SKM-1 treated with dmso at 0.1 percent for 144 hours (cell line): ENCODE measurements at regions not wholly inside any gene's neighbourhood (a gene's known extent, or its start where the extent isn't known, plus 50 kb on each side); places are given as distances from the start of the nearest gene placed in this dataset.
"Not testable (repeated sequence)": the region's sequence is repeated elsewhere in the genome, so short reads cannot be mapped to it uniquely, and the experiment has no call there.

Experiments
- DNase-seq: peaks from one replicate; lab custom pipeline; 2025; ENCODE audit not compliant: unreplicated experiment; lab: John Stamatoyannopoulos, UW

DNA sequence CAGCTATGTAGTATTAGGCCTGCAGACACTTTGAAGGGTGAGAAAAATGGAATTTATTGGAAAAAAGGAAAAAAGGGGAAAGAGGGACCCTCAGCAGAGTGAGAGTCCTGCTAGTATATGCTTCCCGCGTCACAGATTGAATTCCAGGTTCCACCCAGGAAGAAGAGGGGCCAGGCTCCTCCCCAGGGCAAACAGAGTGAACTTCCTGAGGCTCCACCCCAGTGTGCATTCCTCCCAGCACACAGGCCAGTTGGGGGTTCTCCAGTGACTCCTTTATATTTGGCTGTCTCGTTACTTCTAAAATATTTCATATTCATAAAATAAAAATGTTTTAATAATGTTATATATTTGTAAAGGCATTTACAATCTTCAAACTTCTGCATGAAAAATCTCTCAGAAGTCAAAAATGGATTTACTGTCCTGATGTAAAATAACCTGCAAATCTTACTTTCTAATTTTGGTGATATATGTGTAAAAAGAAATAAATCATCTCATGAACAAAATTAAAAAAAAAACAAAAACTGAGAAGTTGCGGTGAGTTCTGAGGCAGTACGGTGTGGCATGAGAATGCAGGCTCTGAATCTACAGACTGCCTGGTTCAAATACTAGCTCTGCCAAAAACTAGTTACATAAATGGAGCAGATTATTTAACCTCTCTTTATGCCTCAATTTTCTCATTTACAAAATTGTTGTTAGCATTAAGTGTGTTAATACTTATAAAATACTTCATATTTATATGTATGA lies 175.8 kb upstream of the P2RY1 start:
- DNase-seq: no peak

DNA sequence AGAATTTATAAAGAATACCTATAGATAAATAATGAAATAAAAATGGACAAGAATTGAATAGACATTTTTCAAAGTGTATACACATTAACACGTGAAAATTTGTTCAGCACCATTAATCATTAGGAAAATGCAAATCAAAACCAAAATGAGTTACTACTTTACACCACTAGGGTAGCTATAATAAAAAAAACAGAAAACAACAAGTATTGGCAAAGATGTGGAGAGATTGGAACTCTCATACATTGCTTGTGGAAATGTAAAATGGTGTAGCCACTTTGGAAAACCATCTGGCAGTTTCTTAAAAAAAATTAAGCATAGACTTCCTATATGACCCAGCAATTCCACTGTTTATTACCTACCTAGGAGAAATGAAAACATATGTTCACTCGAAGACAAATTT lies 172.8 kb upstream of the P2RY1 start:
- DNase-seq: no peak

DNA sequence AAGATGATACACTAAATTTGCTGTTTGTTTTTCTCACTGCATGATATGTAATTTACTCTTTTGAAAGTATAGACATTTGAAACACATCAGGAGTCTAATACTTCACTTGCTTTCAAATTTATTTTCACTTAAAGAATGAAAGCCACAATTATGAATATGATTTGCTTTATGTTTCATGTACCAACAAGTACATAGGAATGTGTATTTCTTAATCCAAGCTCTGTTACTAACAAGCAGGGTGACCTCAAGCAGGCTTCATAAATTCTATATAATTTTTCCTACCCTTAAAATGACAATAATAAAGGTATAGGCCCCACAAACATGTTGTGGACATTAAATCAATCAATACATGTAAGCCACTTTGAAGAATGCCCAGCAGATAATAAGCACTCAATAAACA lies 170.2 kb upstream of the P2RY1 start:
- no peak for DNase-seq

DNA sequence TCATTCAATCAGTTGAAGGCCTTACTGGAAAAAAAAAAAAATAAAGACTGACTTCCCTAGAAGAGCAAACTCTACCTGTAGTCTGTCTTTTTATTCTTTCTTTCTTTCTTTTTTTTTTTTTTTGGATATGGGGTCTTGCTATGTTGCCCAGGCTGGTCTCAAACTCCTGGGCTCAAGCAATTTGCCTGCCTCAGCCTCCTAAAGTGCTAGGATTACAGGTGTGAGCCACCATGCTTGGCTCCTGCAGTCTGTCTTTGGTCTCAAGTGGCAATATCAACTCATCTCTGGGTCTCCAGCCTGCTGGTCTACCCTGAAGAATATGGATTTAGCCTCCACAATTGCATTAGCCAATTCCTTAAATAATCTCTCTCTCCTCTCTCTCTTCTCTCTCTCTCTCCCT lies 167.7 kb upstream of the P2RY1 start:
- no peak for DNase-seq

DNA sequence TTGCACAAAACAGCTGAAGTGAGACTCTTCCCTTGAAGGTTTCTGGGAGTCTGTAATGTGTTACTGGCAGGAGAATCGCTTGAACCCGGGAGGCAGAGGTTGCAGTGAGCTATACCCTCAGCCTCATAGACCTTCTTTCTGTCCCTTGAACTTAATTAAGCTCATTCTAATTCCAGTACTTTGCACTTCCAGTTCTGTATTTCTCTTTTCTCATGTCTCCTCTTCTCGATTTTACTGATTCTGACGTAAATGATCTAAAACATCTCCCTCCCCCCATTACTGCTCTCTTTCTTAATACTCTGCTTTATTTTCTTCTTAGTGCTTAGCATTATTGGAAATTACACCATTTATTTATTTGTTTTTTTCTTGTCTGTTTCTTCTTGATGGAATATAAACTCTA lies 165.4 kb upstream of the P2RY1 start:
- no peak for DNase-seq

DNA sequence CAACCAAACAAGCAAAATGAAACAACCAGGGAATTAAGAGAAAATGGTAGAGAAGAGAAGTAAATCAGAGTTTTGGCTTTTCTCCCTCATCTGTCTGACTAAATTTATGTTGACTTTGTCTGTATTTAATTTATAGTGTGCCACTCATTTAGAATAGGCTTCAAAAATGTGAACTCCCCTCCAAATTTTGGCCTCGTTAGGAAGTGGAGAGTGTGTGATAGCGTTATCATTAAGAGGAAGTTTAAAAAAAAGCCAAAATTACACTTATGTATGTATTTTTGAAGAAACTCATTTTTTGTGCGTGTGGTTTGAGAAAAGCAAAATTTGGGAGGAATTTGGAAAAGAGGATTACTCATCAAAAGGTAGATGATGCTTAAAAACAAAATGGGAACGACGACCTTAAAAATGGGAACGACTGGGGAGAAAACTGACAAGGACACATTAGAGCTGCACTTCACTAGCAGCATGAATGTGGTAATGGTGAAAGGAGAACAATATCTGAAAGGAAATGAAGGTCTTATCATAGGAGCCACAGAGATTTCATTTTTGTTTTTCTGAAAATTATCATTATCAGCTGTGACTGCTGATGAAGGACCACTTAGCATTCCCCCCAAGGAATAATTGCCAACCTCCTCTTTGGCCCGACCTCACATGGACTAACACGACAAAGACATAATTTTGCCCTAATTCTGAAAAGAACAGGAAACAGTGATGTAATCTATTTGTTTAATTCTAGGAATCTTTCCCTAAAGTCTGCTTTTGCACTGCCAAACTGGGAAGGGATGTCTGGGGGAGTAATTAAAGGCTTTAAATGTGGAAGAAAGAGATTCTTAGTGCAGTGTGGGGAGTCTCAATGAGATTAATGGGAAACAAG lies 163.2 kb upstream of the P2RY1 start:
- DNase-seq: no peak

DNA sequence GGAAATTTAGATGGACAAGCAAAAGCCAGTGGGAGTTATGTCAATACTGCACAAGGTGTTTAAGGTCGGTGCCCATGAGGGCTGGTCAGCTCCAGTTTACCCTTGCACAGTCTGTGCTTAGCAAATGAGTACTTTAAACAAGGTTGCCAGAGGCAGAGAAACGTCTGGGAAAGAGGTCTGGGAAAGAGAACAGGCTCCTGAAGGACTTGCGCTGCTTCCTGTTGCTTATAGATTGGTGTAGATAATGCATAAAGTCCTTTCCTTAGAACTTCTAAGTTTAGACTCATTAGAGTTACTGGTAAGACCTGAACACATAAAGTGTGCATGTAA lies 162.6 kb upstream of the P2RY1 start:
- DNase-seq: no peak

DNA sequence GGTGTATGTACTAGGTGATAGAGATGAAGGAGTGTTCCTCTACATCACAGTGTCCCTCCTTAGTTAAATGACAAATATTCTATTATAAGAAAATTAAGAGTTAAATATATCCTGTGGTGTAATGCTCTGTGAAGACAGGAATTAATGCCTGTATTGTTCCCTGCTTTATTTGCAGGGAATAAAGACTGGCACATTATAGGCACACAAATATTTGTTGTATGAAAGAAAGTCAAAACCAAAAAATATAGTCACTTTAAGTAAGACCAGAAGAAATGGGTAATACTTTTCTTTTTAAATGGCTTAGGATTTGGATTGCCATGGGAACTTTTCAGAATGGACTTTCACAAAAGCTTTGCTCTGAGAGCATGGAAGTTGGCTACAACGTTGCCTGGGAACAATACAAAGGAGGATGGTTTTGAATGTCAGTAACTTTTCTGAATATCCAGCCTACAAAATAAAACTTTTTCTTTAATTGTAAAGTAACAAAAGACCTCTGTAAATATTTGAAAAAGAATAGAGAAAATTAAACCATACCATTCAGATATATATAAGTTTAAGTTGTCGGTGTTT lies 158.0 kb upstream of the P2RY1 start:
- no peak for DNase-seq

DNA sequence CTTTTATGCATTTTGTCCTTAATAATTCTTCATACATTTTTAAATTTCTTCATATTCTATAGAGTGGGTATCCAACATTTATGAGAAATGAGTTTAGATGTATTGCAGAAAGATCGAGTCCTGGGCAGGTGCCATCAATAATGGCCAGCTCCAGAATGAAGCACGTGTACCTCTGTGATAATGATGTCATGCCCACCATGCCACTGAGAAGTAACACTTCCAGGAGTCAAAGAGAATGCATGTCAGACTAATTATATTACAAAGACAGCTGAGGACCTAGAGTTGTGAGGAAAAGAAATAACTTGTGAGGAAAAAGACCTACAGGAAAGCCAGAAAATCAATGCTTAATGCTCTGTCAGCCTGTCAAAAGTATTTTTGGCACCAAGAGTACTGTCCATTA lies 157.4 kb upstream of the P2RY1 start:
- DNase-seq: no peak

DNA sequence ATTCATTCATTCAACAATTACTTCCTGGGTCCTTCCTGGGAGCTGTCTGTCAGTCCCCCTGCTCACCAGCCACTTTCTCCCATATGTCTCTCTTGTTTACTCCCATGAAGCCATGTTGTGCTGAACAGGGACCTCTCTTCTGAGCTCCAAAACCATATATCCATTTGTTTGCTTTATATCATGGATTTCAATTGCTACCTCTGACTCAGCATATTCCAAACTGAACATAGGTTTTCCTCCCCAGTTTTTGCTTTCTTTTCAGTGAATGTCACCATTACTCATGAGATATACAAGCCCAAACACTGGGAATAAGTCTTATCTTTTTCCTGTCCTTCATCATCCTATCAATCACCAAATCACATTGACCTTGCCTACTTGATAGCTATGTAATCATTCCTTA lies 152.5 kb upstream of the P2RY1 start:
- no peak for DNase-seq

DNA sequence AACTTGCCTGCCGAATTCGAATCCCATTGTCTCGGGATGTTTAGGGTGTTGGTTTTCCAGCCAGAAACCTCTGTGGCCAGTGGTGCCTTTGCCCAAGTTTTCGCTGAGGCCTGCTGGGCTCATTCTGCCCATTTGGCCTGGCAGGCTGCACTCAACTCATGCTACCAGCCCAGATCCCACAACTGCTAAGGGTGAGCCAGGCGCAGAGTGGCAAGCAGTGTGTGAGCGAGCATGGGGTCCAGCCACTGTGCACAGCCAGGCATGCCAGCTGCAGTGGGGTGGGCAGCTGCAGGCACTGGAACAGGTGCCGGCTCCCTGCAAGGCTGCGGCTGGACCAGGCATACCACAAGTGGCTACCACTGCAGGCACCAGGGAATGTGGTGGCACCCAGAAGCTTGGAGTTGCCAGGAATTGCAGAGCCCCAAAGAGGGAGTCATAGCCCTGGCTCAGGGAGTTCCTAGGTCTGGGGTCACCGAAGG lies 151.4 kb upstream of the P2RY1 start:
- DNase-seq: no peak

DNA sequence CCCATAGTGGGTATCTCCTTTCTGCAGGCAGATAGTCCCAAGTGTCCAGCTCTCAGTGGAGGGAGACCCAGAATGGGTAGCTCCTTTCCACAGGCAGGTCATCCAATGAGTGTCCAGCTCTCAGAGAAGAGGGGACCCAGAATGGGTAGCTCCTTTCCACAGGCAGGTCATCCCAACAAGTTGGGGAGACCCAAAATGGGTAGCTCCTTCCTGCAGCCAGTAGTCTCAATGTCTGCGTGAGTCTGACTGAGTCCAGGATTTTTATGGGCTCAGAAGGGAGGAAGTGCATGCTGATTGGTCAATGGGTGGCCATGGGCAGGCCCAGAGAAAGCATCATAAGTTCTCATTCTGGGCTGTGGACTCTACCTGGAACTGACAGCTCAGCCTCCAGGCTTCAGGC lies 150.7 kb upstream of the P2RY1 start:
- no peak for DNase-seq

DNA sequence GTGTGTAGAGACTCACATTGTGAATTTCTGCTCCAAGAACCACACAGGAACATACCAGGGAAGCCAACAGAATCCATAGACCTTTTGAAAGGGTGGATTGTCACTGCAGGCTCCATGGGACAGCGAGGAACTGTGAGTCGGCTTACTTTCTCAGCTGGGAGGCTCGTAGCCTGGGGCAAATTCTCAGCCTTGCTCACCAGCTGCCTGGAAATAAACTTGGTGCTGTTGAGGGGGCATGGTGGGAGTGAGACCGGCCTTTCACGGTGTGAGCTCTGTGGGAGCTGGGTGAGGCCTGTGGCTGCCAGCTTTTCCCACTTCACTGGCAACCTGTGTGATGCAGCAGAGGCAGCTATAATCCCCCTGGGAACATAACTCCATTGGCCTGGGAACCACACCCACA lies 146.6 kb upstream of the P2RY1 start:
- no peak for DNase-seq

DNA sequence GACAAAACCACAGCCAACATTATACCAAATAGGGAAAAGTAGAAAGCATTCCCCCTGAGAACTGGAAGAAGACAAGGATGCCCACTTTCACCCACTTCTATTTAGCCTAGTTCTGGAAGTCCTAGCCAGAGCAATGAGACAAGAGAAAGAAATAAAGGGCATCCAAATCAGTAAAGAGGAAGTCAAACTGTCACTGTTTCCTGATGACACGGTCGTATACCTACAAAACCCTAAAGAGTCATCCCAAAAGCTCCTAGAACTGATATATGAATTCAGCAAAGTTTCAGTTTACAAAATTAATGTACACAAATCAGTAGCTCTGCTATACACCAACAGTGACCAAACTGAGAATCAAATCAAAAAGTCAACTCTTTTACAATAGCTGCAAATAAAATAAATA lies 142.6 kb upstream of the P2RY1 start:
- not testable (repeated sequence) for DNase-seq

DNA sequence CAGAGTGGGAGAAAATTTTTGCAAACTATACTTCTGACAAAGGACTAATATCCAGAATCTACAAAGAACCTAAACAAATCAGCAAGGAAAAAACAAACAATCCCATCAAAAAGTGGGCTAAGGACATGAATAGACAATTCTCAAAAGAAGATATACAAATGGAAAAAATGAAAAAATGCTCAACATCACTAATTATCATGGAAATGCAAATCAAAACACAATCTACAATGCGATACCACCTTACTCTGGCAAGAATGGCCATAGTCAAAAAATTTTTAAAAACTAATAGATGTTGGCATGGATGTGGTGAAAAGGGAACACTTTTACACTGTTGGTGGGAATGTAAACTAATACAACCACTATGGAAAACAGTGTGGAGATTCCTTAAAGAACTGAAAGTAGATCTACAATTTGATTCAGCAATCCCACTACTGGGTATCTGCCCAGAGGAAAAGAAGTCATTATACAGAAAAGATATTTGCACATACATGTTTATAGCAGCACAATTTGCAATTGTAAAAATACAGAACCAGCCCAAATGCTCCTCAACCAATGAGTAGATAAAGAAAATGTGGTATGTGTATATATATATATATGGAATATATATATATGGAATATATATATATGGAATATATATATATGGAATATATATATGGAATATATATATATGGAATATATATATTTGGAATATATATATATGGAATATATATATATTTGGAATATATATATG lies 141.2 kb upstream of the P2RY1 start:
- DNase-seq: not testable (repeated sequence)

DNA sequence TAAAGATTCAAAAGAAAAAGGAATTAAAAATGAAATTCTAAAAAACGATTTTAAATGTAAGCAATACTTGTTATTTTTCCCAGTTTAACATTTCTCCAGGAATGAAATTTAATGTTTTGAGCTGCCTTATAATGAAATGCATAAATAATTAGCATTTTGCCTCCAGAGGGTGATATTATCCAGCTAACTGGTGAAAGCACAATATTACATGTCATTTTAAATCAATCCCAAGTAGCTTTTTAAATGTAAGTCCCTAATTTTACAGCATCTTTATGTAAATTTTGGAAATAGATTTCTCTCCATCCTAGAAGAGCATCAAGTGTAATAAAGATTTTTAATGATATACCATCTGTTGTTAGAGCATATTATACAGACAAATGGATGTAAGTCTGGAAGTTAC lies 139.1 kb upstream of the P2RY1 start:
- no peak for DNase-seq

DNA sequence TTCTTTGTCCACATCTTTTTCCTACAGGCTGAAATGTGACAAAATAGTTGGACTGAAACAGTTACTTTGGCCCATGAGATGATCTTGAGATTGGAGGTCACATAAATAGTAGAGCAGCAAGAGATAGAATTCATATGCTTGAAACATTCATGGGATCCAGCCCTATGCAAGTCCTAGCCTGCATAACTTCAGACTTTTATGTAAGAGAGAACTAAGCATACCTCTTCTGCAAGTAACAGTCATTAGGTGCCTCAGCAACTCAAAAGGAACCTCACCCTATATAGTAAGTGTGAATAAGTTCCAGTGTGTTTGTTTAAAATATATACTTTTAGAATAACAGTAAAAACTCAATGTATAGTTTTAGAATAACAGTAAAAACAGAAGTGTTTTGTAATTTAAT lies 138.0 kb upstream of the P2RY1 start:
- no peak for DNase-seq

DNA sequence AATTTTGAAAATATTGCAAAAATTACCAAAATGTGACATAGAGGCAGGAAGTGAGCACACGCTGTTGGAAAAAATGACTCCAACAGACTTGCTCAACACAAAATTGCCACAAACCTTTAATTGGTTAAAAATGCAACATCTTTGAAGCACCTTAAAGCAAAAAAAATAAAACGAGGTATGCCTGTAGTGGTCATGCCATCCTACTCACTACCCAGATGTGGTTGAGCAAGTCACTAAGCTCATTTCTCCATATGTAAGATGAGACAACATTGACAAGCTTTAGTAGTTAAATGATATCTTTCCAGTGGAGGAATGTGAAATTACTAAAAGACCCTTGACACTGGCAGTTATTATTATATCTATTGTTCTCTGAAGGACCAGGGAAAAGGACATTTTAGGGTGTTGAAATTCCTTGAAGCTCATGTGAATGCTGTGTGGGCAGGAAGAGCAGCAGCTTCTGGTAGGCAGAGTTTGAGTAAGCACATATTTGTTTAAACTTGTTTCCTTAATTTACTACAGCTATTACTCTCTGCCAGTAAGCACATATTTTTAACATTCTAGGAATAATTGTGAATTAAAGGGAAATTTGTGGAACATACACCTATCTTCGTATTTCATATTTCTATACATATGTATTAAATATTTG lies 131.6 kb upstream of the P2RY1 start:
- DNase-seq: no peak

DNA sequence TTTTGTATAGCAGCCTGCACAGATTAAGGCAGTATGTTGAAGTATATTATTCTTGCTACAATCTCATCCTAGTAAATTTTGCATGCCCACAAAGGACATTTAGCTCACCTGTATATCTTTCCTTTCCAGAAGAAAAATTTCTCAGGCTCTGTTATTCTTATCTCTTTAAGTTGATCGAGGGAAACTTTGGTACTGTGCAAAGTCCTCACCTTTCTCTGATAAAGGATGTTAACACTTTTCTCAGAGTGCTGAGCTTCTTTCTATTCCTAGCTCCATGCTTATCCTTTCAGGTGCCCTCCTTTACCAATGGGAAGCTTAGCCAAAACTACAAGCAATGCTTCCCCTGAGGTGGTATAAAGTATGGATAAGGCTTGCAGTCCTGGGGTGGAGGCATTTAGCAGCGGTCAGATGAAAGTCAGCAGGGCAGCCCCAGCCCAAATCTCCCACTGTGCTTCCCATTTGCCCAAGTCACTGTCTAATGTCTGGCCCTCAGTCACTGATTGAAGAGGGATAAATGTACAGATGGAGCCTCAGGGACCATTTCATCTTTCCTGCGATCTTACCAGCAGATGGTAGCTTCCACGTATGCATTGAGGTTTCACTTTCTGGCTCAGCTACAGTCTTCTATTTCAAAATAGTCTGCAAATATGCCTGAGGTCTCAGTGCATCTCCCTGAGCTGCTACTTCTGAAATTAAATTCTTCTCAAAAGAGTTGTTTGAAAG lies 127.8 kb upstream of the P2RY1 start:
- no peak for DNase-seq

DNA sequence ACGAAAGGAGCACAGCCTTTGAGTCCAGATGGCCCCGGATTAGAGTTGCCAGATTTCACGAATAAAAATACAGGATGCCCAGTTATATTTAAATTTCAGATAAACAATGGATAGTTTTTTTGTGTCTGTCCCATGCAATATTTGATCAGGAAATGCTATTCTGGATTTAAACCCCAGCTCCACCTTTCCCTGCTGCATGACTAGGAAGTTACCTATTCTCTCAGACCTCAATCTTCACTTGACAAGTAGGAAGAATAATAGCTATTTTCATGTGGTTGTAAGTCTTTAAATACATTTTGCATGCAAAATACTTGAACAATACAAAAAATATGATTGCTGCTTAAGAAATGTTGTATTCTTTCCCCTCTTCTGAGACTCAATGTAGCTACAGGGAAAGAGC lies 125.3 kb upstream of the P2RY1 start:
- DNase-seq: no peak
